Colonic mucosa (tissue), 4 donors: ENCODE measurements at regions not wholly inside any gene's neighbourhood (a gene's known extent, or its start where the extent isn't known, plus 50 kb on each side); places are given as distances from the start of the nearest gene placed in this dataset.

Source experiments
- DNase-seq: peaks from one replicate; pipeline ENCODE4 v3.0.0-alpha.2; 2020
- H3K27ac ChIP-seq: fragments of 200-600 bp; one replicate; pipeline ENCODE4 v1.8.0; 2021
- H3K27me3 ChIP-seq: fragments of 200-600 bp; one replicate; pipeline ENCODE4 v1.8.0; 2021
- H3K36me3 ChIP-seq: fragments of 200-600 bp; one replicate; pipeline ENCODE4 v1.8.0; 2021
- H3K4me1 ChIP-seq: fragments of 200-600 bp; one replicate; pipeline ENCODE4 v1.8.0; 2021; ENCODE audit warnings: mild to moderate bottlenecking
- H3K4me3 ChIP-seq: fragments of 200-600 bp; one replicate; pipeline ENCODE4 v1.8.0; 2021
- H3K9ac ChIP-seq, 2 donors: one replicate each; pipeline ENCODE4 v1.7.0; 2013; ENCODE audit warnings: control low read depth in 2 of 2, low read depth in 2 of 2, low read length in 2 of 2
- H3K9me3 ChIP-seq: fragments of 200-600 bp; one replicate; pipeline ENCODE4 v1.8.0; 2021
- CTCF ChIP-seq: fragments of 200-600 bp; IDR thresholded peaks from one replicate; pipeline ENCODE4 v1.8.0; 2022; ENCODE audit warnings: antibody characterized with exemption, mild to moderate bottlenecking
- intact Hi-C: fragments of 100-400 bp; cut with DNase I; formaldehyde crosslinking; loops from one replicate; pipeline ENCODE4 v1.14.1; 2022
- donor health status: healthy.
- donor health status: DM: no; HTN: no; CAD: no.
- donor health status: DM: no; HTN: no; CAD: no.

GRCh38 chrX:39945709-39946108 lies 152.0 kb downstream of the BCOR start:
- intact Hi-C loops = no loop called here
- no peaks in the 10 kb centered on the region for H3K36me3 ChIP-seq
- H3K9ac ChIP-seq = no peak overlapping the region
- TF ChIP-seq CTCF = no peak
- H3K27ac ChIP-seq = no peak overlapping the region
- no peak overlapping the region for H3K4me3 ChIP-seq
- peaks cover 3% of the 10 kb centered on the region for H3K27me3 ChIP-seq
- H3K9me3 ChIP-seq = no peaks in the 10 kb centered on the region
- H3K4me1 ChIP-seq = no peaks in the 10 kb centered on the region
- DNase-seq = no peak

GRCh38 chrX:39946822-39947221 lies 150.9 kb downstream of the BCOR start:
- H3K9me3 ChIP-seq = no peaks in the 10 kb centered on the region
- H3K27ac ChIP-seq = no peak overlapping the region
- no peak overlapping the region for H3K4me3 ChIP-seq
- H3K9ac ChIP-seq = no peak overlapping the region
- intact Hi-C loops = no loop called here
- no peak for TF ChIP-seq CTCF
- no peaks in the 10 kb centered on the region for H3K4me1 ChIP-seq
- DNase-seq = no peak
- H3K27me3 ChIP-seq = peaks cover 2% of the 10 kb centered on the region
- H3K36me3 ChIP-seq = no peaks in the 10 kb centered on the region

DNA sequence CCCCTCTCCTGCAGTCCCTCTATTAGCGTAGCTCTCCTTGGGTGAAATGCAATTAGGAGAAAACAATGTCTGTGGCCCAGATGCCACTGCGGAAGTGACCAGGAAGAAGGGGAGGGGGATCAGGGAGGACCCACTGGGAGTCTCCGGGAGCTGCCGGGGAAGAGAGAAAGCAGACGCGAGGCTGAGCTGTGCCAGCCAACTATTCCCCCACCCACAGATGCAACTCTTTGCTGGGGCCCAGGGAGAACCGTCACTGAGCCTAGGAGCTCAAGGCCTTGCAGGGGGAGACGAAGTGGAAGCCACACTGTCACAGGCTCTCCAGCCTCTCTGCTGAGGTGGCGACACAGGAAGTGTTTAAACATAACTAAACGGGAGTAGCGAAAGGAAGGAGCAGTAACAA lies 149.2 kb downstream of the BCOR start:
- H3K9me3 ChIP-seq = no peaks in the 10 kb centered on the region
- TF ChIP-seq CTCF = no peak
- H3K4me1 ChIP-seq = no peaks in the 10 kb centered on the region

DNA sequence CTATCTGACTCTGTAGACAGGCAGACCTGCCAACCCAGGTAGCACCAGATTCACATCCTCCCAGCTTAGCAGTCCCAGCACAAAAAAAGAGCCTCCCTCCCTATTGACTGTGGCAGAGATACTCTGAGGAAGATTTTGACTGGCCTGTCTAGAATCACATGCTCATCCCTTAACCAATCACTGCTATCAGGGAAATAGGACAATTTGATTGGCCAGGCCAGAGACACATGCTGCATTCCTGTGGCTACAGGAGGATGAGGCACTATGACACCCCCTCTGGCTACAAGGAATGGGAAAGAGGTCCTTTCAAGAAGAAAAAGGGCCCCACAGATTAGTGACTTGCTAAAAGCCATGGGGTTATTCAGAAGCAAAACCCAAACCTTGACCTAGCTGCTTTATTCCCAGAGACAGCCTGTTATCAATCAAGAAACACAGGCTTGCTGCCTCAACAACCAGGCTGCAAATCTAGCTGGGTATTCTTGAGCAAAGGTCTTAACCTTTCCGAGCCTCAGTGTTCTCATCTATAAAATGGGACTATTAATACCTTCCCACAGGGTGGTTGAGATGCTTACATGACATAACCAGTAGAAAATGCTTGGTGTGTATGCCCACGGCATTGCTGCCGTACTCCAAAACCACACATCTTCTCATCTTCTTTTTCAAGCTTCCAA lies 147.6 kb downstream of the BCOR start:
- TF ChIP-seq CTCF = no peak
- H3K27ac ChIP-seq = no peak overlapping the region
- no peaks in the 10 kb centered on the region for H3K4me1 ChIP-seq
- H3K27me3 ChIP-seq = no peaks in the 10 kb centered on the region
- H3K36me3 ChIP-seq = no peaks in the 10 kb centered on the region
- no peak overlapping the region for H3K4me3 ChIP-seq
- no peaks in the 10 kb centered on the region for H3K9me3 ChIP-seq
- intact Hi-C loops = no loop called here
- H3K9ac ChIP-seq = no peak overlapping the region
- no peak for DNase-seq

More for the DNA sequence above, 149.2 kb downstream of the BCOR start:
- H3K27me3 ChIP-seq = no peaks in the 10 kb centered on the region
- no peaks in the 10 kb centered on the region for H3K36me3 ChIP-seq
- no peak overlapping the region for H3K27ac ChIP-seq
- DNase-seq = no peak
- H3K9ac ChIP-seq = no peak overlapping the region
- intact Hi-C loops = no loop called here
- no peak overlapping the region for H3K4me3 ChIP-seq

DNA sequence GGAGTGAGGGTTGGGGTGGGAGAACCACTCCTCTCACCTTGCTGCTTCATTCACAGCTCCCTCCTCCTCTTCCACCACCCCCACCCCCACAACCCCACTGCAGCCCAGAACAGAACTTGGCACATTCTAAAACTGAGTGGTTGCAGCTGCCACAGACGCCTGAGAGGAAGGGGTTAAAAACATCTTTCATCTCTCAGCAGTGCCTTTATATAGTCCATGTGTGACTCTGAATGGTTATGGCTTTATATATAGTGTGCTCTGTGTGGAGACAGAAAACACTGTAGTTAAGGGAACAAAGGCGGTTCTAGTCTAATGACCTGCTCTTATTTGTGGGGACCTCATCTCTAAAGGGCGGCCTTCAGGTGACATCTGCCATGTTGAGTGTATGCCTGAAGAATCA lies 144.8 kb downstream of the BCOR start:
- DNase-seq = no peak

More for the DNA sequence above, 144.8 kb downstream of the BCOR start:
- Histone ChIP-seq H3K27ac (no peak overlapping the region), H3K36me3 (no peaks in the 10 kb centered on the region), H3K27me3 (no peaks in the 10 kb centered on the region), H3K4me3 (no peak overlapping the region), H3K9ac (no peak overlapping the region), H3K9me3 (no peaks in the 10 kb centered on the region), H3K4me1 (no peaks in the 10 kb centered on the region)
- intact Hi-C loops = no loop called here
- no peak for TF ChIP-seq CTCF
